Prostate gland (tissue), 2 donors: ENCODE measurements at regions not wholly inside any gene's neighbourhood (a gene's known extent, or its start where the extent isn't known, plus 50 kb on each side); places are given as distances from the start of the nearest gene placed in this dataset.

Experiments used
- CTCF ChIP-seq, 4 experiments: fragments of 200-600 bp in 2 of 4; fragments of 450-650 bp in 2 of 4; sonication (generic) in 2 of 4; IDR thresholded peaks; 1 replicate in 3 of 4; 2 replicates in 1 of 4; pipeline ENCODE4 v1.5.1; 2016 to 2019; ENCODE audit warnings: antibody characterized with exemption in 4 of 4, mild to moderate bottlenecking in 2 of 4, moderate library complexity in 2 of 4
- POLR2A ChIP-seq: fragments of 450-650 bp; IDR thresholded peaks from one replicate; pipeline ENCODE4 v1.6.1; 2016; ENCODE audit warnings: antibody characterized with exemption, mild to moderate bottlenecking
- POLR2AphosphoS5 ChIP-seq: sonication (generic); formaldehyde crosslinking; IDR thresholded peaks from one replicate; pipeline ENCODE4 v1.6.1; 2017; ENCODE audit warnings: antibody characterized with exemption

GRCh38 chr2:195575879-195576401, 81.1 kb upstream of the SLC39A10 start:
- TF ChIP-seq POLR2AphosphoS5 (no peak), CTCF (IDR thresholded peaks at IDR 0.05) (peak in 3 of 4 experiments; percentile 20 to 45 (median 39)), POLR2A (no peak)
